Stomach (tissue), 4 donors: ENCODE measurements at regions not wholly inside any gene's neighbourhood (a gene's known extent, or its start where the extent isn't known, plus 50 kb on each side); places are given as distances from the start of the nearest gene placed in this dataset.

Experiments
- CTCF ChIP-seq, 7 experiments: fragments of 450-650 bp in 4 of 7; fragments of 200-600 bp in 3 of 7; sonication (generic) in 3 of 7; IDR thresholded peaks; one replicate each; pipeline ENCODE4 v1.5.1; 2016 to 2019; ENCODE audit warnings: antibody characterized with exemption in 7 of 7, control low read depth in 2 of 7, mild to moderate bottlenecking in 1 of 7
- EP300 ChIP-seq: sonication (generic); formaldehyde crosslinking; IDR thresholded peaks from one replicate; pipeline ENCODE4 v1.6.1; 2017; ENCODE audit warnings: antibody characterized with exemption
- POLR2A ChIP-seq, 4 donors: fragments of 450-650 bp; IDR thresholded peaks; one replicate each; pipeline ENCODE4 v1.6.1; 2016; ENCODE audit warnings: antibody characterized with exemption in 4 of 4, control low read depth in 2 of 4, mild to moderate bottlenecking in 1 of 4, moderate library complexity in 1 of 4

- TF ChIP-seq CTCF (IDR thresholded peaks at IDR 0.05) = no peak
- TF ChIP-seq POLR2A (IDR thresholded peaks at IDR 0.05) = no peak
- TF ChIP-seq EP300 = no peak
Observed at GRCh38 chr15:67969892-67970291, 84.2 kb upstream of the PIAS1 start.
